ENCODE measurements at regions not wholly inside any gene's neighbourhood (a gene's known extent, or its start where the extent isn't known, plus 50 kb on each side); places are given as distances from the start of the nearest gene placed in this dataset.

DNA sequence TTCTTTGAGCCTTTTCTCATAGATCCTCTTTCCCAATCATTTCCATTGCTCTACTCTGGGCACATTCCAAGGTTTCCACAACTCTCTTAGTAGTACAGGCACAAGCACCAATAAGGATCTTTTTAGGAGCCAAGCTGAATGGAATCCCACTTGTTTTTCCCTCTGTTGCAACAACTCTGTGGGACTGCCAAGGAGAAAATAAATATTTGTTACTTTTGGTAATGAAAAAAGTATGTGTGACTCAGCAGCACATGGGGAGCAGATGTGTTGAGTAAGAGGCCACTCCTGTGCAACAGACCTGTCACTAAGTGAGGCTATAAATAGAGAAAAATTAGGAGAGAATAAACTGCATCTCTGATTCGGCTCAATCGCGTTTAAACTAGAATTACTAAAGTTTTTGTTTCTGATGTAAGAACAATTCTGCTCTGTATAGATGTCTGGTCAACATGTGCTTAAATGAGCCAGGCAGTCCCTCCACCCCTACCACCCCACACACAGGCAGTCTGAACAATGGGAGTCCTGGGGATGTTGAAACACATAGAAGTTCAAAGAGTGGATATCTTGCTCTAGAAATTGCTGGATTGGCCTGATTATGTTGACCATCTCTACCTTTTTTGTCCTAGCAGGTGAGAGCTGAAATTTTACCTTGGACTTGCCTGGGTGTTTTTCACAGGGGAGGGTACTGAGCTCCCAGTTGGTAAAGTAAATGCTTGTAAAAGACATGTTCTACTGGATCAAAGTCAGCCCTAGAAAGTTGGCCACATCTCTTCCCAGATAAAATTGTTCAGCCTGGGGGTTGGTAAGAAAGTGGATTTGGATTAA lies 244.3 kb upstream of the NOVA1 start:
- TF ChIP-seq, protein P1, sequence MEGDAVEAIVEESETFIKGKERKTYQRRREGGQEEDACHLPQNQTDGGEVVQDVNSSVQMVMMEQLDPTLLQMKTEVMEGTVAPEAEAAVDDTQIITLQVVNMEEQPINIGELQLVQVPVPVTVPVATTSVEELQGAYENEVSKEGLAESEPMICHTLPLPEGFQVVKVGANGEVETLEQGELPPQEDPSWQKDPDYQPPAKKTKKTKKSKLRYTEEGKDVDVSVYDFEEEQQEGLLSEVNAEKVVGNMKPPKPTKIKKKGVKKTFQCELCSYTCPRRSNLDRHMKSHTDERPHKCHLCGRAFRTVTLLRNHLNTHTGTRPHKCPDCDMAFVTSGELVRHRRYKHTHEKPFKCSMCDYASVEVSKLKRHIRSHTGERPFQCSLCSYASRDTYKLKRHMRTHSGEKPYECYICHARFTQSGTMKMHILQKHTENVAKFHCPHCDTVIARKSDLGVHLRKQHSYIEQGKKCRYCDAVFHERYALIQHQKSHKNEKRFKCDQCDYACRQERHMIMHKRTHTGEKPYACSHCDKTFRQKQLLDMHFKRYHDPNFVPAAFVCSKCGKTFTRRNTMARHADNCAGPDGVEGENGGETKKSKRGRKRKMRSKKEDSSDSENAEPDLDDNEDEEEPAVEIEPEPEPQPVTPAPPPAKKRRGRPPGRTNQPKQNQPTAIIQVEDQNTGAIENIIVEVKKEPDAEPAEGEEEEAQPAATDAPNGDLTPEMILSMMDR (conservative IDR thresholded peaks at IDR 0.05; ENCODE audit: low read depth, low read length) = no peak
- TF ChIP-seq CEBPB (IDR thresholded peaks at IDR 0.05; ENCODE audit: low read depth, low read length) = peak; percentile 15; the same call in 1 of the 2 replicates
- H3K4me3 ChIP-seq (ENCODE audit: insufficient read depth, low read depth, low read length) = no peak overlapping the region
- intact Hi-C loops (cut with micrococcal nuclease) = no loop called here
- H4K91ac ChIP-seq (ENCODE audit: insufficient read depth, low read depth, low read length) = no peak overlapping the region
- H4K20me1 ChIP-seq (ENCODE audit: insufficient read depth, low read length) = no peaks in the 10 kb centered on the region
- DNase-seq (peak; percentile 60), ATAC-seq (ENCODE audit: low read depth) (peak; percentile 80)
- H3K27ac ChIP-seq (ENCODE audit: insufficient read depth, low read length) = no peak overlapping the region
- no peak overlapping the region for H2BK5ac ChIP-seq (ENCODE audit: low read depth, low read length, poor library complexity, severe bottlenecking)
- no peak overlapping the region for H3K14ac ChIP-seq (replicated peaks; ENCODE audit: low read depth, low read length)
- peaks cover 4% of the 10 kb centered on the region; the same call in 1 of the 2 replicates for H3K9me3 ChIP-seq (ENCODE audit: control insufficient read depth, insufficient read depth, low read length)
- no peak overlapping the region for H2AK5ac ChIP-seq (ENCODE audit: low read depth, low read length)
- in situ Hi-C loops (cut with MboI; ENCODE audit: low sequenced_read_pairs) = no loop called here
- H3K27me3 ChIP-seq (ENCODE audit: control insufficient read depth, insufficient read depth, low read length) = no peaks in the 10 kb centered on the region
- H2BK15ac ChIP-seq (ENCODE audit: low read depth, low read length) = no peak overlapping the region
- no peak overlapping the region for H2AFZ ChIP-seq (replicated peaks; ENCODE audit: low read length, poor library complexity)
- dilution Hi-C loops (cut with HindIII; ENCODE audit: low sequenced_read_pairs, unreplicated experiment) = no loop called here
- POLR2A ChIA-PET (ENCODE audit: unreplicated experiment) = no interaction called here
- CTCF ChIA-PET = no interaction called here
- H3K79me1 ChIP-seq (ENCODE audit: low read depth in 1 of 2, low read length in 2 of 2) = no peaks in the 10 kb centered on the region
- no peaks in the 10 kb centered on the region for H3K9me1 ChIP-seq (ENCODE audit: insufficient read depth, low read length)
- H3K56ac ChIP-seq (ENCODE audit: extremely low read depth, insufficient read depth, low read length) = no peak overlapping the region
- BruUV-seq (replicated peaks) = no TSS peak
- H4K8ac ChIP-seq (ENCODE audit: low read depth in 2 of 2, low read length in 2 of 2) = no peak overlapping the region
- H2AK9ac ChIP-seq (replicated peaks; ENCODE audit: low read depth, low read length, poor library complexity) = no peak overlapping the region
- H4K5ac ChIP-seq (ENCODE audit: low read depth, low read length) = no peak overlapping the region
- no peaks in the 10 kb centered on the region for H3K36me3 ChIP-seq (ENCODE audit: control insufficient read depth, insufficient read depth, low read length)
- H3K4ac ChIP-seq (ENCODE audit: low read depth, low read length) = no peak overlapping the region
- no peaks in the 10 kb centered on the region; the same call in 1 of the 2 replicates for H3K4me1 ChIP-seq (ENCODE audit: control insufficient read depth, insufficient read depth, low read length)
- H3K4me2 ChIP-seq (ENCODE audit: low read depth, low read length) = peak overlapping the region; percentile 10; the same call in 1 of the 2 replicates
- H3K23ac ChIP-seq (ENCODE audit: low read depth, low read length) = no peak overlapping the region
- H3K18ac ChIP-seq (ENCODE audit: low read depth, low read length) = no peak overlapping the region; the same call in 1 of the 2 replicates
- no CpG with 5 or more reads among the region's 3 CpGs for WGBS, 2 experiments (ENCODE audit: extremely low coverage in 2 of 2, insufficient read length in 1 of 2)
- H2BK120ac ChIP-seq (ENCODE audit: low read depth, low read length) = no peak overlapping the region
- no peak overlapping the region for H3K9ac ChIP-seq (ENCODE audit: low read depth, low read length)
- no peak overlapping the region for H2BK20ac ChIP-seq (ENCODE audit: low read depth, low read length)

Data from IMR-90 (cell line).